GM23338 (cell line): ENCODE measurements at regions not wholly inside any gene's neighbourhood (a gene's known extent, or its start where the extent isn't known, plus 50 kb on each side); places are given as distances from the start of the nearest gene placed in this dataset.

Source experiments
- ATAC-seq: fragments of 200-7000 bp; cut with Tn5 transposase; 3 replicates; pipeline ENCODE4 v1.9.1; 2020
- DNase-seq: peaks from one replicate; pipeline ENCODE4 v3.0.0-alpha.2; 2015; ENCODE audit warnings: low spot score
- H2AFZ ChIP-seq: fragments of 200-600 bp; sonication (generic); 2 replicates; pipeline ENCODE4 v1.8.0; 2016; ENCODE audit warnings: antibody characterized with exemption, mild to moderate bottlenecking, moderate library complexity
- H3F3A ChIP-seq: fragments of 200-600 bp; sonication (generic); replicated peaks from 2 replicates; pipeline ENCODE4 v1.8.0; 2017; ENCODE audit warnings: antibody characterized with exemption, mixed run types, low read depth
- H3K27ac ChIP-seq: fragments of 200-600 bp; sonication (generic); 2 replicates; pipeline ENCODE4 v1.6.1; 2016; ENCODE audit warnings: low read depth
- H3K27me3 ChIP-seq: fragments of 200-600 bp; sonication (generic); 2 replicates; pipeline ENCODE4 v1.8.0; 2016; ENCODE audit warnings: mild to moderate bottlenecking, mixed run types, moderate library complexity; ENCODE audit not compliant: insufficient read depth
- H3K36me3 ChIP-seq: fragments of 200-600 bp; sonication (generic); 2 replicates; pipeline ENCODE4 v1.8.0; 2016; ENCODE audit warnings: mild to moderate bottlenecking; ENCODE audit not compliant: insufficient read depth
- H3K4me1 ChIP-seq: fragments of 200-600 bp; sonication (generic); 2 replicates; pipeline ENCODE4 v1.8.0; 2016; ENCODE audit warnings: mild to moderate bottlenecking, moderate library complexity; ENCODE audit not compliant: insufficient read depth
- H3K4me2 ChIP-seq: fragments of 200-600 bp; sonication (generic); 2 replicates; pipeline ENCODE4 v1.7.1; 2017; ENCODE audit warnings: mixed run types
- H3K4me3 ChIP-seq: fragments of 200-600 bp; sonication (generic); 2 replicates; pipeline ENCODE4 v1.6.1; 2016; ENCODE audit warnings: mixed run types
- H3K79me2 ChIP-seq: fragments of 200-600 bp; sonication (generic); replicated peaks from 2 replicates; pipeline ENCODE4 v1.8.0; 2017; ENCODE audit warnings: mild to moderate bottlenecking; ENCODE audit not compliant: insufficient read depth
- H3K9me2 ChIP-seq: fragments of 200-600 bp; sonication (generic); 2 replicates; pipeline ENCODE4 v1.8.0; 2017; ENCODE audit not compliant: insufficient read depth
- H4K20me1 ChIP-seq: fragments of 200-600 bp; sonication (generic); replicated peaks from 2 replicates; pipeline ENCODE4 v1.8.0; 2017; ENCODE audit warnings: mild to moderate bottlenecking; ENCODE audit not compliant: insufficient read depth
- H3K27ac Mint-ChIP-seq: 2 replicates; pipeline ENCODE4 v1.8.0; 2020; ENCODE audit warnings: inconsistent platforms, mild to moderate bottlenecking, moderate library complexity, mixed read lengths
- H3K27me3 Mint-ChIP-seq: 3 replicates; pipeline ENCODE4 v1.8.0; 2022; ENCODE audit warnings: low read depth, mild to moderate bottlenecking, moderate library complexity, mixed read lengths, inconsistent platforms; ENCODE audit not compliant: insufficient read depth, poor library complexity
- H3K36me3 Mint-ChIP-seq: 3 replicates; pipeline ENCODE4 v1.8.0; 2021; ENCODE audit warnings: low read depth, mild to moderate bottlenecking, inconsistent platforms, moderate library complexity, mixed read lengths
- H3K4me1 Mint-ChIP-seq: 3 replicates; pipeline ENCODE4 v1.8.0; 2020; ENCODE audit warnings: mild to moderate bottlenecking, inconsistent platforms, mixed read lengths
- H3K4me3 Mint-ChIP-seq: 3 replicates; pipeline ENCODE4 v1.8.0; 2021; ENCODE audit warnings: moderate library complexity, mild to moderate bottlenecking, inconsistent platforms, mixed read lengths
- H3K9me3 Mint-ChIP-seq: 3 replicates; pipeline ENCODE4 v1.8.0; 2020; ENCODE audit warnings: moderate library complexity, mild to moderate bottlenecking, inconsistent platforms, mixed read lengths
- CREB1 ChIP-seq: fragments of 250-450 bp; sonication (Bioruptor Pico); IDR thresholded peaks from 2 replicates; pipeline ENCODE4 v1.5.0; 2020; ENCODE audit warnings: low read depth, mild to moderate bottlenecking, moderate library complexity
- ETS1 ChIP-seq: IDR thresholded peaks from 2 replicates; pipeline ENCODE4 v1.6.1; 2016; ENCODE audit warnings: antibody characterized with exemption
- EZH2phosphoT487 ChIP-seq: fragments of 200-600 bp; sonication (generic); IDR thresholded peaks from one replicate; pipeline ENCODE4 v1.8.1; 2018; ENCODE audit warnings: antibody characterized with exemption; ENCODE audit not compliant: unreplicated experiment
- JUNB ChIP-seq: IDR thresholded peaks from one replicate; pipeline ENCODE4 v1.6.1; 2016; ENCODE audit warnings: antibody characterized with exemption; ENCODE audit not compliant: unreplicated experiment
- STAT1 ChIP-seq: IDR thresholded peaks from one replicate; pipeline ENCODE4 v1.6.1; 2016; ENCODE audit warnings: antibody characterized with exemption; ENCODE audit not compliant: unreplicated experiment
- ZNF114 ChIP-seq: fragments of 250-450 bp; sonication (Bioruptor Pico); IDR thresholded peaks from 2 replicates; pipeline ENCODE4 v1.5.0; 2020; ENCODE audit warnings: mild to moderate bottlenecking, moderate library complexity
- ZNF331 ChIP-seq: fragments of 250-450 bp; sonication (Bioruptor Pico); IDR thresholded peaks from 2 replicates; pipeline ENCODE4 v1.5.0; 2020; ENCODE audit warnings: low read depth, mild to moderate bottlenecking, moderate library complexity
- TF ChIP-seq, protein P1 (sequence below): fragments of 250-450 bp; sonication (Bioruptor Pico); IDR thresholded peaks from 2 replicates; pipeline ENCODE4 v1.5.0; 2020; ENCODE audit warnings: mild to moderate bottlenecking, moderate library complexity
- TF ChIP-seq, protein P2 (sequence below): IDR thresholded peaks from one replicate; pipeline ENCODE4 v1.6.1; 2018; ENCODE audit warnings: antibody characterized with exemption; ENCODE audit not compliant: unreplicated experiment
- TF ChIP-seq, protein P3 (sequence below), 2 experiments: fragments of 200-600 bp in 1 of 2; sonication (generic) in 1 of 2; conservative IDR thresholded peaks; 2 replicates each; pipeline versions ENCODE4 v1.5.1 to v1.6.1; 2016 to 2017; ENCODE audit warnings: antibody characterized with exemption in 2 of 2, low read depth in 2 of 2, mild to moderate bottlenecking in 2 of 2, moderate library complexity in 1 of 2

DNA sequence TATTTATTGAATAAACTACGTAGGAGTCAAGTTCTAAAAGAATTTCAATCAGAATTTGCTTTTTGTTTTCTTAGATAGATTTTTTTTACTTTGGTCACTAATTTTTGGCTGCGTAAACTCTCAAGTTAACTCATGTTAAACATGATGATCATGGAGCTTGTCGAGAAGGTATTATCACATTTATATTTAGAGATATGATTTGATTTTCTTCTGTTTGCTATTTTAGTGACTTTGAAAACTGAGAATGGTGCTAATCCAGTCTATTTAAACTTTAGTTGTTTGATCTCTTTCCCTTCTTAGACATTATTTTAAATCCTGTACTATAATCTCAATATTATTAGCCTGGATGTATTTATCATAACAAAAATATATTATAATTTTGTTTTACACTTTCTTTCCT lies 179.4 kb upstream of the SEMA3C start:
- Histone ChIP-seq H3K9me2 (no peaks in the 10 kb centered on the region), H4K20me1 (no peaks in the 10 kb centered on the region), H3K4me3 (no peak overlapping the region), H3K4me1 (no peaks in the 10 kb centered on the region), H3K27ac (no peak overlapping the region), H2AFZ (no peak overlapping the region), H3K79me2 (no peaks in the 10 kb centered on the region), H3K4me2 (no peak overlapping the region), H3F3A (no peaks in the 10 kb centered on the region), H3K36me3 (no peaks in the 10 kb centered on the region), H3K27me3 (no peaks in the 10 kb centered on the region)
- Mint-ChIP-seq H3K4me3 (no peak overlapping the region), H3K36me3 (no peaks in the 10 kb centered on the region), H3K27me3 (no peaks in the 10 kb centered on the region), H3K27ac (no peak overlapping the region), H3K4me1 (no peaks in the 10 kb centered on the region), H3K9me3 (no peaks in the 10 kb centered on the region)
- TF ChIP-seq ZNF331 (CRISPR knock-in tag) (no peak), ETS1 (no peak), ZNF114 (no peak), STAT1 (no peak), JUNB (no peak), CREB1 (CRISPR knock-in tag) (no peak), EZH2phosphoT487 (no peak)
- TF ChIP-seq, protein P1, sequence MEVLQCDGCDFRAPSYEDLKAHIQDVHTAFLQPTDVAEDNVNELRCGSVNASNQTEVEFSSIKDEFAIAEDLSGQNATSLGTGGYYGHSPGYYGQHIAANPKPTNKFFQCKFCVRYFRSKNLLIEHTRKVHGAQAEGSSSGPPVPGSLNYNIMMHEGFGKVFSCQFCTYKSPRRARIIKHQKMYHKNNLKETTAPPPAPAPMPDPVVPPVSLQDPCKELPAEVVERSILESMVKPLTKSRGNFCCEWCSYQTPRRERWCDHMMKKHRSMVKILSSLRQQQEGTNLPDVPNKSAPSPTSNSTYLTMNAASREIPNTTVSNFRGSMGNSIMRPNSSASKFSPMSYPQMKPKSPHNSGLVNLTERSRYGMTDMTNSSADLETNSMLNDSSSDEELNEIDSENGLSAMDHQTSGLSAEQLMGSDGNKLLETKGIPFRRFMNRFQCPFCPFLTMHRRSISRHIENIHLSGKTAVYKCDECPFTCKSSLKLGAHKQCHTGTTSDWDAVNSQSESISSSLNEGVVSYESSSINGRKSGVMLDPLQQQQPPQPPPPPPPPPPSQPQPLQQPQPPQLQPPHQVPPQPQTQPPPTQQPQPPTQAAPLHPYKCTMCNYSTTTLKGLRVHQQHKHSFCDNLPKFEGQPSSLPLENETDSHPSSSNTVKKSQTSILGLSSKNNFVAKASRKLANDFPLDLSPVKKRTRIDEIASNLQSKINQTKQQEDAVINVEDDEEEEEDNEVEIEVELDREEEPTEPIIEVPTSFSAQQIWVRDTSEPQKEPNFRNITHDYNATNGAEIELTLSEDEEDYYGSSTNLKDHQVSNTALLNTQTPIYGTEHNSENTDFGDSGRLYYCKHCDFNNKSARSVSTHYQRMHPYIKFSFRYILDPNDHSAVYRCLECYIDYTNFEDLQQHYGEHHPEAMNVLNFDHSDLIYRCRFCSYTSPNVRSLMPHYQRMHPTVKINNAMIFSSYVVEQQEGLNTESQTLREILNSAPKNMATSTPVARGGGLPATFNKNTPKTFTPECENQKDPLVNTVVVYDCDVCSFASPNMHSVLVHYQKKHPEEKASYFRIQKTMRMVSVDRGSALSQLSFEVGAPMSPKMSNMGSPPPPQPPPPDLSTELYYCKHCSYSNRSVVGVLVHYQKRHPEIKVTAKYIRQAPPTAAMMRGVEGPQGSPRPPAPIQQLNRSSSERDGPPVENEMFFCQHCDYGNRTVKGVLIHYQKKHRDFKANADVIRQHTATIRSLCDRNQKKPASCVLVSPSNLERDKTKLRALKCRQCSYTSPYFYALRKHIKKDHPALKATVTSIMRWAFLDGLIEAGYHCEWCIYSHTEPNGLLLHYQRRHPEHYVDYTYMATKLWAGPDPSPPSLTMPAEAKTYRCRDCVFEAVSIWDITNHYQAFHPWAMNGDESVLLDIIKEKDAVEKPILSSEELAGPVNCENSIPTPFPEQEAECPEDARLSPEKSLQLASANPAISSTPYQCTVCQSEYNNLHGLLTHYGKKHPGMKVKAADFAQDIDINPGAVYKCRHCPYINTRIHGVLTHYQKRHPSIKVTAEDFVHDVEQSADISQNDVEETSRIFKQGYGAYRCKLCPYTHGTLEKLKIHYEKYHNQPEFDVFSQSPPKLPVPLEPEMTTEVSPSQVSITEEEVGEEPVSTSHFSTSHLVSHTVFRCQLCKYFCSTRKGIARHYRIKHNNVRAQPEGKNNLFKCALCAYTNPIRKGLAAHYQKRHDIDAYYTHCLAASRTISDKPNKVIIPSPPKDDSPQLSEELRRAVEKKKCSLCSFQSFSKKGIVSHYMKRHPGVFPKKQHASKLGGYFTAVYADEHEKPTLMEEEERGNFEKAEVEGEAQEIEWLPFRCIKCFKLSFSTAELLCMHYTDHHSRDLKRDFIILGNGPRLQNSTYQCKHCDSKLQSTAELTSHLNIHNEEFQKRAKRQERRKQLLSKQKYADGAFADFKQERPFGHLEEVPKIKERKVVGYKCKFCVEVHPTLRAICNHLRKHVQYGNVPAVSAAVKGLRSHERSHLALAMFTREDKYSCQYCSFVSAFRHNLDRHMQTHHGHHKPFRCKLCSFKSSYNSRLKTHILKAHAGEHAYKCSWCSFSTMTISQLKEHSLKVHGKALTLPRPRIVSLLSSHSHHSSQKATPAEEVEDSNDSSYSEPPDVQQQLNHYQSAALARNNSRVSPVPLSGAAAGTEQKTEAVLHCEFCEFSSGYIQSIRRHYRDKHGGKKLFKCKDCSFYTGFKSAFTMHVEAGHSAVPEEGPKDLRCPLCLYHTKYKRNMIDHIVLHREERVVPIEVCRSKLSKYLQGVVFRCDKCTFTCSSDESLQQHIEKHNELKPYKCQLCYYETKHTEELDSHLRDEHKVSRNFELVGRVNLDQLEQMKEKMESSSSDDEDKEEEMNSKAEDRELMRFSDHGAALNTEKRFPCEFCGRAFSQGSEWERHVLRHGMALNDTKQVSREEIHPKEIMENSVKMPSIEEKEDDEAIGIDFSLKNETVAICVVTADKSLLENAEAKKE (CRISPR knock-in tag) = no peak
- TF ChIP-seq, protein P2, sequence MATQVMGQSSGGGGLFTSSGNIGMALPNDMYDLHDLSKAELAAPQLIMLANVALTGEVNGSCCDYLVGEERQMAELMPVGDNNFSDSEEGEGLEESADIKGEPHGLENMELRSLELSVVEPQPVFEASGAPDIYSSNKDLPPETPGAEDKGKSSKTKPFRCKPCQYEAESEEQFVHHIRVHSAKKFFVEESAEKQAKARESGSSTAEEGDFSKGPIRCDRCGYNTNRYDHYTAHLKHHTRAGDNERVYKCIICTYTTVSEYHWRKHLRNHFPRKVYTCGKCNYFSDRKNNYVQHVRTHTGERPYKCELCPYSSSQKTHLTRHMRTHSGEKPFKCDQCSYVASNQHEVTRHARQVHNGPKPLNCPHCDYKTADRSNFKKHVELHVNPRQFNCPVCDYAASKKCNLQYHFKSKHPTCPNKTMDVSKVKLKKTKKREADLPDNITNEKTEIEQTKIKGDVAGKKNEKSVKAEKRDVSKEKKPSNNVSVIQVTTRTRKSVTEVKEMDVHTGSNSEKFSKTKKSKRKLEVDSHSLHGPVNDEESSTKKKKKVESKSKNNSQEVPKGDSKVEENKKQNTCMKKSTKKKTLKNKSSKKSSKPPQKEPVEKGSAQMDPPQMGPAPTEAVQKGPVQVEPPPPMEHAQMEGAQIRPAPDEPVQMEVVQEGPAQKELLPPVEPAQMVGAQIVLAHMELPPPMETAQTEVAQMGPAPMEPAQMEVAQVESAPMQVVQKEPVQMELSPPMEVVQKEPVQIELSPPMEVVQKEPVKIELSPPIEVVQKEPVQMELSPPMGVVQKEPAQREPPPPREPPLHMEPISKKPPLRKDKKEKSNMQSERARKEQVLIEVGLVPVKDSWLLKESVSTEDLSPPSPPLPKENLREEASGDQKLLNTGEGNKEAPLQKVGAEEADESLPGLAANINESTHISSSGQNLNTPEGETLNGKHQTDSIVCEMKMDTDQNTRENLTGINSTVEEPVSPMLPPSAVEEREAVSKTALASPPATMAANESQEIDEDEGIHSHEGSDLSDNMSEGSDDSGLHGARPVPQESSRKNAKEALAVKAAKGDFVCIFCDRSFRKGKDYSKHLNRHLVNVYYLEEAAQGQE = no peak
- TF ChIP-seq, protein P3, sequence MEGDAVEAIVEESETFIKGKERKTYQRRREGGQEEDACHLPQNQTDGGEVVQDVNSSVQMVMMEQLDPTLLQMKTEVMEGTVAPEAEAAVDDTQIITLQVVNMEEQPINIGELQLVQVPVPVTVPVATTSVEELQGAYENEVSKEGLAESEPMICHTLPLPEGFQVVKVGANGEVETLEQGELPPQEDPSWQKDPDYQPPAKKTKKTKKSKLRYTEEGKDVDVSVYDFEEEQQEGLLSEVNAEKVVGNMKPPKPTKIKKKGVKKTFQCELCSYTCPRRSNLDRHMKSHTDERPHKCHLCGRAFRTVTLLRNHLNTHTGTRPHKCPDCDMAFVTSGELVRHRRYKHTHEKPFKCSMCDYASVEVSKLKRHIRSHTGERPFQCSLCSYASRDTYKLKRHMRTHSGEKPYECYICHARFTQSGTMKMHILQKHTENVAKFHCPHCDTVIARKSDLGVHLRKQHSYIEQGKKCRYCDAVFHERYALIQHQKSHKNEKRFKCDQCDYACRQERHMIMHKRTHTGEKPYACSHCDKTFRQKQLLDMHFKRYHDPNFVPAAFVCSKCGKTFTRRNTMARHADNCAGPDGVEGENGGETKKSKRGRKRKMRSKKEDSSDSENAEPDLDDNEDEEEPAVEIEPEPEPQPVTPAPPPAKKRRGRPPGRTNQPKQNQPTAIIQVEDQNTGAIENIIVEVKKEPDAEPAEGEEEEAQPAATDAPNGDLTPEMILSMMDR (conservative IDR thresholded peaks at IDR 0.05; ENCODE audit: low read depth in 2 of 2) = no peak
- DNase-seq = no peak
- ATAC-seq = no peak
